GM19468 (cell line): ENCODE measurements at regions not wholly inside any gene's neighbourhood (a gene's known extent, or its start where the extent isn't known, plus 50 kb on each side); places are given as distances from the start of the nearest gene placed in this dataset.

Experiments
- ATAC-seq: cut with Tn5 transposase; IDR thresholded peaks from one replicate; pipeline ENCODE4 v1.9.1; 2021; ENCODE audit warnings: mild to moderate bottlenecking, moderate library complexity, moderate number of reproducible peaks; ENCODE audit not compliant: unreplicated experiment; ENCODE audit errors: extremely low read depth

DNA sequence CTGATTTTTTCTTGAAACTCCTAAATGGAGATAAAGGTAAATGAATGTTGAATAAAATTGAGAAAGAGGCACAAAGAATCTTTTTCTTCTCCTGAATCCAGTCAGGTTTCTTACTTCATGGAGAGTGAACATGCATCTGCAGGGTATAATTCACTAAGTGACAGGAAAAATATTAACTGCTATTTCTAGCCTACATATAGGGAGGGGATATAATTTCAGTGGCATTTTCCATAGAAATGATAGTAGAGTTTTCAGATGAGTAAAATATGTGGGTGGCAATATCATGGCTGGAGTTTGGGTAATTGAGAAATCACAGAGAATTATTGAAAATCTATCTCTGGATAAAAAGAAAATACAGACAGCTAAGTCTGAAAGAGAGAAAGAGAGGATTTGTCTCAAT is 1227.0 kb upstream of the GJE1 start:
- no peak for ATAC-seq

DNA sequence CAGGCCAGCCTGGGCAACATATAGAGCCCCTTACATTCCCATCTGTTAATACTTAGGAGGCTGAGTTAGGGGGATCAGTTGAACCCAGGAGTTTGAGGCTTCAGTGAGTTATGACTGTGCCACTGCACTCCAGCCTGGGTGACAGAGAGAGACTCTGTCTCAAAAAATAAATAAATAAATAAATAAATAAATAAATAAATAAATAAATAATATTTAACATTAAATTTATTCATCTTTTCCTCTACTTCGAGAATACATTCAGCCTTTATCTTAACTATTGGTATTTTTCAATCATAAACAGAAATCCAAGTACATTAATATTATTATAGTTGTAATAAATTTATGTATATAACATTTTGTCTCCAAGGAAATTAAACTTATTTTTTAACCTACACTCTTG is 1227.7 kb upstream of the GJE1 start:
- no peak for ATAC-seq

DNA sequence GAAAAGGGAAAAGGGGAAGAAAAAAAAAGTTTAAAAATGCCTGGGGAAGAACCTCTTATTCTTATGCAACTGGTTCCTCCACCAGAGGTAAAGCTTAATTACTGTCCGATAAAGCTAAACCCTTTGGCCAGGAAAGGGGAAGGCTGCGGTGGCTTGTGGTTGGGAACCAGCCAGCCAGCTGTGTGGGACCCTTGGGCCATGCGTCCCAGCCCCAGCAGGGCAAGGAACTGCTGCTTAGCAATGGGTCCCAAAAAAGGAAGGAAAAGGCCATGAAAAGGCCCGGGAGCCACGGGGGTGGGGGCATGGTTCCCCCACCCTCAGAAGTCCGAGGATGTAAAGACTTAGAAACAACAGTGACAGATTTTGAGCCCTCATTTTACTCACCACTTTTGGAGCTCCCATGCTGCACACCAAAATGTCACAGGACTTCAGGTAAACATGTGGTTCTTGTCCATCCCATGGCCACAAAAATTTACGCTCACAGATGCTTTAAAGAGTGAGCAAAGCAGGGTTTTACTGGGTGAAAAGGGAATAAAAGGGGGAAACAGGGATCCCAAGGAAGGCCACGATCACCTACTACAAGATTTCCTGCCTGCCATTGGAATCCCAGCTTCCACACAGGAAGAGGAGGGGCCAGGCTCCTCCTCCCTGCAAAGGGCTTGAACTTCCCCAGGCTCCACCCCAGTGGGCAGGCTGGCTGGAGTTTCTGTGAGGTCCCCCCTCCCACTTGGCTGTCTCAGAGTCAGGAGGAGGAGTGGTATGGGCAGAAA is 1234.7 kb upstream of the GJE1 start:
- no peak for ATAC-seq

DNA sequence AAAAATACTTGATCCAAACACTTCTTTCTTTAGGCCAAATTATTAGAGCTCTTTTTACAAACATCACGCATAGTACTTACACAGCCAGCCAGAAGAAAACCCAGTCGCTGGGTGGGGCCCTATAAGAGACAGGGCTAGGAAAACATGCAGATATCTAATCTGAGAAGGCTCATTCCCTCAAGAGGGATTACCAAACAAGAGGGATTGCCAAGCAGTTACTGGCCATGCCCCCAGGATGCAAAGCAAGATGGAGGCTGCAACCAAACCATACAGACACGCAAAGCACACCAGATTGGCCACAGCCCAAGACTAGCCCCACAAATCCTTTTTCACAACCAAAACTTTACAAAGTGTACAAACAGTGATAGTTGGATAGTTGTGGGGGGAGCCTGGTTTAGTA is 1235.4 kb upstream of the GJE1 start:
- no peak for ATAC-seq

DNA sequence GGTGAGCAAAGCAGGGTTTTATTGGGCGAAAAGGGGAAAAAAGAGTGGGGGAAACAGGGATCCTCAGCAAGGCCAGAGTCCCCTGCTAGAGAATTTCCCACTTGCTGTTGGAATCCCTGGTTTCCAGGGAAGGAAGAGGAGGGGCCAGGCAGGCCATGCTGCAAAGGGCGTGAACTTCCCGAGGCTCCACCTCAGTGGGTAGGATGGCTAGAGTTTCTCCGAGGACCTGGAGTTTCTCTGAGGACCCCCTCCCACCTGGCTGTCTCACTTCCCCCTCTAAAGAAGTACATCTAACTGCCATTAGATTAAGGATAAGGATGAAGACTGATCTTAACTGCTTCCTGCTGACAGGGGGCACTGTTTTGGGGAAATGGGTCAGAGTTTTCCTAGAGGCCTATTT is 1239.3 kb upstream of the GJE1 start:
- ATAC-seq, result no peak

DNA sequence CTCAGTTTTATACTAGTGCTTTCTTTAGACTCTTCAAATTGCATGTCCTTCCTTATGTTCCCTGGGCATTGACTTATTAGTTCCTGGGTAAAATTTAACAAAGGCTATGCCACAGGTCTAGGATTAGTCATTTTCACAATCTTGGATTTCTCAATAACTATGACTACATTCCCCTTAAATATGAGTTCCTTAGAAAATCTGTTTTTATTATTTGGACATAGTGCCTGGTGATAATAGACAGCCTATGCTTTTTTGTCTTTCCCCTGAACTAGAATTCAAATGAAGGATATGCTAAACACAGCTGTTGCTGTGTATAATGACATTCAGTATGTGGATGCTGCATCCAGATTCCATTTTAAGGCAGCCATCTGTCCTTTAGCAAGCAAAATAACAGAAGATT is 1252.8 kb upstream of the GJE1 start:
- no peak for ATAC-seq

DNA sequence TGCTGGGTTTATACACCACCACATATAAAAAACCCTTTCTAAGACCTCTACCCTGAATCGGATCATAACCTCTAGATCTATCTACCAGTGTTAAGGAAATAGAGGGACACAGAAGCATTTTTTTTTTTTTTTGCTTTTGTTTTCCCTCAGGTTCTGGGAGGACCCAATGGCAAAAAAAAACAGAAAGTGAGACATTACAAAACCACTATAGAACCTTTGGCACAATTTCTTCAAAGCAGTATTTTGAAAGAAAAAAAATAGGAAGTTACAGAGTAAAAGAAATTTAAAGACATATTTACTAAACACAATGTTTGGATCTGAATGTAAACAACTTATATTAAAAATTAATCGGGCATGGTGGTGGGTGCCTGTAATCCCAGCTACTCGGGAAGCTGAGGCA is 1258.7 kb upstream of the GJE1 start:
- ATAC-seq, result no peak

DNA sequence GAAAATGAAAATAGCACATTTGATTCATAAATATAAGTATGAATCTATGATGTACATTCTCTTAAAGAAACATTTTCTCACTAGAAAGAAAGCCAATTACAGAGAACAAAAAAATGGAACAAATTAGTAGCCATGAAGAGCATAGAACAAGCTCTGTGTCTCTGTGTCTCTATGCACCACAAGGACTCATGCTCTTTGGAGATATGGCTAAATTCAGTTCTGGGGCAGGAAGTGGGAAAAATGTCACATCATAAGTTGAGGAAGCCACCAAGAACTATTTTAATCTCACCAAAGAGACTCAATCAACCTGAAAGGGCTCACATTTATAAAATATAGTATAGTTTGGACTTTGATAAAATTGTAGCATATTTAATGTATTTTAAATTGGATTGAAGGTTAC is 1259.8 kb upstream of the GJE1 start:
- ATAC-seq, result no peak

DNA sequence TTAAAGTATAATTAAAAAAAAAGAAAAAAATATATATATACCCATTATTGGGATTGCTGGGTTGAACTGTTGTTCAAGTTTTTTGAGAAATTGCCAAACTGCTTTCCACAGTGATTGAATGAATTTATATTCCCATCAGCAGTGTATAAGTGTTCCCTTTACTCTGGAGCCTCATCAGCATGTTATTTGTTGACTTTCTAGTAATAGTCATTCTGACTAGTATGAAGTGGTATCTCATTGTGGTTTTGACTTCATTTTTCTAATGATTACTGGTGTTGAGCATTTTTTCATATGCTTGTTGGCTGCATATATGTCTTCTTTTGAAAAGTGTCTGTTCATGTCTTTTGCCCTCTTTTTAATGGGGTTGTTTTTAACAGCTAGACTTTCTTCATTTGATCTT is 1260.8 kb upstream of the GJE1 start:
- no peak for ATAC-seq

DNA sequence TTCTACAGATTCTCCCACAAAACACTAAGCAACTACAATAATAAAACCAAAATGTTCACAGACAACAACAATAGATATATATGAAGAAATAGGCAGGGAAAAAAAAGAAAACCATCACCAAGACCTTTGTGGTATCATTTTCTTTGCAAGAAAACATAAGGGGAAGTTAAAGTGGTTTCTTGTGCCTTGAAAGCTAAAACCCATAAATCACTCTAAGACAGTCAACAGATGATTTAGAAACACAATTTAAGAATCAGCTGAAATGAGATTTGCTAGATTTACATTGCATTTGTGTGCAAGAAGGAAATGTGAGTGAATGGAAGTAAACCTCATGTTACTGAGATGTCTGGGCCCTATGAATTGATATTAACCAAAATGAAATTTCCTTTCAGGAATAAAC is 1265.4 kb upstream of the GJE1 start:
- ATAC-seq, result no peak

DNA sequence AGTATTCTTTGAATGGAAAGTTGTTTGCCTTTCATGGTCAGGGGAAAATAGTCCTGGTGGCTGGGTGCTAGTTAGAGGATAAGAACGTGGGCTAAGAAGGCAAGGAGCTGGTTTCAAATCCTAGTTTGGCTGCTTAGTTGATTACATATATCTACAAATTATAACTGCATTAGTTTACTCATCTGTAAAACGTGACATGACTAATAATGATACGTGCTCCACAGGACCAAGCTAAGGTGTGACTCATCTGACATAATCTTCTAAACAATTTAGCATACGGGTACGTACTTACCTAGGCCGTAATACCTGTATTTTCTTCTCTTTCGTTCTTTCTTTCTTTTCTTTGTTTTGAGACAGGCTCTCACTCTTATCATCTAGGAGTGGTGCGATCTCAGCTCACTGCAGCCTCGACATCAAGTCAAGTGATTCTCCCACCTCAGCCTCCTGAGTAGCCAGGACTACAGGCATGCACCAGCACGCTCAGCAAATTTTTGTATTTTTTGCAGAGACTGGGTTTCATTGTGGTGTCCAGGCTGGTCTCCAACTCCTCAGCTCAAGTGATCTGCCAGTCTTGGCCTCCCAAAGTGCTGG is 1274.2 kb upstream of the GJE1 start:
- ATAC-seq, result no peak

DNA sequence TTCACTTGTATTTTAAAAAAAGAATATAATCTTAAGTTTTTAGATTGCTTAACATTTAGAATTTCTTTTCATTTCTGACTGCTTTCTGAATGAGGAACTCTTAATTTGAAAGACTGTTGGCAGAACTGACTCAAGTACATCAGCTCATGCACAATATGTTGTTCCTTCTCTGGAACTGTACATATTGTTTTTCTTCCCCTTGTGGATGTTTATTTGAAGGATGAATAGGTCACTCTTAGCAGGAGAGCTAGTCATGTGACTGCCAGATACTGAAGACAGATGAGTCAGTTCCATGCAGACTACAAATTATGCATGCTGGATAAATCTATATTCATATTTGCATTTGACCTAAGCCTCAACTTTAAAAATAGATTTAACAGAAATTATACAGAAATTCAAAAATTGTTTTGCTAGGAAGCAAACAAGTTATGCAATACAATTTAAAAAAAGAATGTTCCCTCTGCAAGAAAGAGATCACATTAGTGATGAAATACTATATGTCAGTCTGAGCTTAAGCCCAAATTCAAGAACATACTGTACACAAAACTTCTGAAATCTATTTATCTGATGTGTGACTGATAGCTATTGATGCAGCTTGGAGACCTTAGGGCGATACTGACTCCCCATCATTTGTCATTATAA is 1274.9 kb upstream of the GJE1 start:
- no peak for ATAC-seq

DNA sequence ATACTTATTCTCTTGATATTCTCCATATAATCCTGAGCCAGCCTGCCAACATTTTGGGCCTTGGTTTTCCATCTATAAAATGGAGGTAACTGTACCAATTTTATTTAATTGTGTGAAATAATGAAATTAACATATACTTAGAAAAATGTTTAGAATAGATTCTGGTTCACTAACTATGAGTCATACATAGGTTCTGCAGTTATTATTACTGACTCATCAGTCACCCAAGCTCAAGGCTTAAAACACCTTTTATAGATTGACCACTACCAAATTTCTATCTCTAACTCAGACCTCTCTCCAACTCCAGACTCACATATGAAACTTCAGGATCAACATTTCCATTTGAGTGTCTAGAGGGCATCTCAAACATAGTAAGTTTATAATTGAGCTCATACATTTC is 1277.2 kb upstream of the GJE1 start:
- no peak for ATAC-seq

DNA sequence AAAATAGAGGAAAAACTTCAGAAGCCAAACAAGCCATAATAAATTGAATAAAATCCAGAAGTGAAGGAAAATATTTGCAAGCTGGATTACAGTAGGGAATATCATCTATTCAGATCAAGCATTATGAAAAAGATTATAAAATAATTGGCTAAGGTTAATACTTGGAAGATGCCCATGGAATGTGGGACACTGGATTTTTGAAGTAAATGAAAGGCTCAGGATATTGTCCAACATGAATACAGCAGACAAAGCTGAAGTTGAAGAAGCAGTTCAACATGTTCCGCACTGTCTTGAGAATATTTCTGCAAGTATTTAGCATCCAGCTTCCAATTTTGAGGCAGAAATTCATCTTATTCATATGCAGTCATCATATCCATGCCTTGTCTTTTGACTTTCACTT is 1278.4 kb upstream of the GJE1 start:
- no peak for ATAC-seq

DNA sequence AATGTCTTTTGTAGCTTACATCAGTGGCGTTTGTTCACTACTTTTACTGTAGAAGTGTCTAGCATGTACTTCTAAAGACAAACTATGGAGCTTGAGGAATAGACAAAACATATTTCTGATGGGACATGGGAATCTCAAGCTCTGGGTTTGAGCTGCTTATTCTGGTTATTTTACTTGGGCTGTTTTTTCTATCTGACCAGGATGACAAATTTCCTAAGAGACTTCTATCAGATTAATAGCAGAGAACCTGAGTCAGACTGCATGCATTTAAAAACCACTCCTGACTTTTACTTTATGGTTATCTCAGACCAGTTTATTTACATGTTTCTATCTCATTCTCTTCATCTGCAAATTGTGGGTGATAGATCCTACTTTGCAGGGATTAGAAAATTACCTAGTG is 1282.3 kb upstream of the GJE1 start:
- no peak for ATAC-seq

DNA sequence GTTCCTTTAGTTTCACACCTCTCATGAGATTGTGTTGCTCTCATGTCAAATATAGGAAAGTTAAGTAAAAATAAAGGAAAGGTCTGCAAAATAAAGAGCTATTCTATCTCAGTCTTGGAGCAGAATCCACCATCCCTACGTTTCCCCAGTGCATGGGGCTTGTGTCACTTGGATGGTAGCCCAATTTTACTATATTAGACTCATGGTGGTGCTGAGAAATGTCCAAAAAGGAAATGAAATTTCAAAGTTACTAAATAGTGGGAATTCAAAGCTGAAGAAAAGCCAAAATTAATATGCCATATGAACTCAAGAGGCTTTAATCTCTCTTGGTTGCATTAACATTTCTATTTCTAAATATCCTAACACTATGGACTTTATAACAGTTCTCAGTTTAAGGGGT is 1283.3 kb upstream of the GJE1 start:
- ATAC-seq, result no peak

DNA sequence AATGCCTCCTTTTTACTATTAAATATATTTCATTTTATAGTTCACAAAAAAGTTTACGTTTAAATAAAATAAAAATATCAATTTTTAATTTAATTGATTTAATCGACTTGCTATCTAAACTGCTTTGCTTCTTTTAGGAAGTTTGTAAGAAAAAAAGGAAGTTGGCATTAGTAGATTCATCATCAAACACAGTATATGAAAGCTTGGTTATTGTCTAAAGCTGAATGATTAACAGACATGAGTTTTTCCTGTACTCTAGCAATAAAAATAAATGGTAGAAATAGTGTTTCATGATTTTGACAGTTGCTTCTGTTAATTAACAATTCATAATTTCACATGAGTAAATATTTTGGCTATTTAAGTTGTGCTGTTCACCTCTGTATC is 1285.5 kb upstream of the GJE1 start:
- ATAC-seq, result no peak

DNA sequence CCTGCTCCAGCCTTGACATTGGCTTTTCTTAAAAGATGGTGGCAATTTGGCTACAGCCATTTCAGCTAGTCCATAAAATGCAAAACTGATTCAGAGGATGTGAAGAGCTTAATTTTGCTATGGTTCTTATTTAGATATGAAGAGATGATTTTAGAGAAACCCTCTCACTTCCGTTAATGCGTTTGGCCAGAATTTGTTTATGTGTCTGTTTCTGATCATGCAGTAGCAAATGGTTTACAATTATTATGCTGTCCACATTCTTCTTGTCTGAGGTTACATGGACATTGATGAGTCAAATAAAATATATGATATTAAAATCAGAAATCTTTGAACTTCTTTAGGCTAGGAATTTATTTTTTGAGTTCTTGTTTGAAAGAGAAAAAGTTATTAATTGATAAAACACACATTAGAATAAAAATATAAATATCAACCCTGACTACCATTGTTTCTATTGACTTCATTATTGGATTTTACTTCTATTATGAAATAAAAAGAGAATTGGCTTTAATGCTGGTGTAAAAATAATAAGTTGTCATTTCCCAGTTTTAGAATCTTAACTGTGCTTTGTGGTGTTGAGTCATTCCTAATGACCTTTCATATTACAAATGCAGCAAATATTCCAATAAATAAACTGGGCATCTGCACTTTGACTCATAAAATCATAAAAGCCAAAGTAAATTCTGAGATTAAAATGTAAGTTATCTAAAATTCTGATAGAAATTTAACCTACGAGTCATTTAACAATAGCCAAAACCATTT is 1286.0 kb upstream of the GJE1 start:
- ATAC-seq, result no peak

DNA sequence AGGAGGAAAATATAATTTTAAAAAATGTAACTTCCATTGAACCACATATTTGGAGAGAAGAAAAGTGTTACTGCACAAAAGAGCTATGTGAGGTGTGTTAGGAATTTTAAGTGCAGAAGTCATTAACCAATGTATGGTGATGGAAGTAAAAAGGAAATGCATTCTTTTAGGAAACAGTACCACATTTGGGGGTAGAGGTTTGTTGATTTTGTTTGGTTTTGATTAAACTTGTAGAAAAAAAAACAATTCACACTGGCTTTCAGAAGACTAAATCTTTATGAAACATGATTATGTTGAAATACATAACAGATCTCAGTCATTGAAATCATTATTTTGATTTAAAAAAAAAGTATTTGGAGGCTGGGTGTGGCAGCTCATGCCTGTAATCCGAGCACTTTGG is 1287.0 kb upstream of the GJE1 start:
- ATAC-seq, result no peak

DNA sequence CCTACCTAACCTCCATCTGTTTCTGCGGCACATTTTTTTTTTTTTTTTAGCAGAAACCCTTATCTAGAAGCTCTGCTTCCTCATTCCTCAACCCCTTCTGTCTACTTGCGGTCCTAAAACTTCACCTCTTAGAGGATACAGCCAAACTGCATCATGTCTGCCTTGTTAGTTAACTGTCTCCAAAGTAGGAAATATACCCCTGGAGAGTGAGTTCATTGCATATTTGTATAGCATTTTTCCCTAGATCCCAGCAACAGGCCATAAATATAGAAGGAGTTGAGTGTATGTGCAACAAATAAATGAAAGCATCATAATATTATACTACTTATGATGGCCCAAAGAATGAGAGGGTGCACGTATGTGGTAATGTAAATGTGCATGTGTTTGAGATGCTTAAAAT is 1288.6 kb upstream of the GJE1 start:
- no peak for ATAC-seq

DNA sequence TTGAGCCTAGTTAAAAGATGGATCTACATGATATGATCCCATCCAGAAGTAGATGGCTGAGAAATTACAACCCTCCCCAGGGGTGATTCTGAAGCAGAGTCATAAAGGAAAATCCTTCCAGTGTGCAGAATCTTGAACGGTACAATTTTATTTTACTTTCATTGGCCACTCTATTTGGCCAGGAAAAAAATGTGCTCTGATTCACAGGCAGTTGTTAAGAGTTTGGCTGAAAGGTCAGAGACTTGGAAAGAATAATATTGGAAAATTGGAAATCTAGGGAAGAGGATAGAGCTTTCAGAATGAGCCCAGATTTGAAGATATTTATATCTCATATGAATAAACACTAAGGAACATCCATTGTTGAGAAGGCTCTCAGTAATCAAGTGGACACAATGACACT is 1299.3 kb upstream of the GJE1 start:
- no peak for ATAC-seq
